PFSK-1 (cell line): ENCODE measurements at regions not wholly inside any gene's neighbourhood (a gene's known extent, or its start where the extent isn't known, plus 50 kb on each side); places are given as distances from the start of the nearest gene placed in this dataset.

ENCODE experiments used
- FOXP2 ChIP-seq: optimal IDR thresholded peaks from 2 replicates; pipeline ENCODE3; 2011; ENCODE audit warnings: borderline replicate concordance, control low read depth, inconsistent platforms; ENCODE audit not compliant: insufficient read depth; ENCODE audit errors: extremely low read length, extremely low read depth
- POLR2AphosphoS5 ChIP-seq: IDR thresholded peaks from 2 replicates; pipeline ENCODE4 v1.6.1; 2012; ENCODE audit warnings: low read depth, mild to moderate bottlenecking, control low read depth, low read length, moderate library complexity
- SIN3A ChIP-seq: IDR thresholded peaks from 2 replicates; pipeline ENCODE4 v1.6.1; 2012; ENCODE audit warnings: mild to moderate bottlenecking, low read length, moderate library complexity, borderline replicate concordance; ENCODE audit not compliant: insufficient read depth
- TAF1 ChIP-seq: IDR thresholded peaks from 2 replicates; pipeline ENCODE4 v1.6.1; 2012; ENCODE audit warnings: low read length, control low read depth, borderline replicate concordance; ENCODE audit not compliant: insufficient read depth
- TF ChIP-seq, protein P1 (sequence below), 2 experiments: IDR thresholded peaks; 2 replicates each; pipeline versions ENCODE4 v1.6.1 to v1.8.0; 2011 to 2012; ENCODE audit warnings: low read depth in 2 of 2, low read length in 2 of 2, control low read depth in 1 of 2, inconsistent platforms in 1 of 2, mild to moderate bottlenecking in 1 of 2, moderate library complexity in 1 of 2; ENCODE audit not compliant: insufficient read depth in 1 of 2

DNA sequence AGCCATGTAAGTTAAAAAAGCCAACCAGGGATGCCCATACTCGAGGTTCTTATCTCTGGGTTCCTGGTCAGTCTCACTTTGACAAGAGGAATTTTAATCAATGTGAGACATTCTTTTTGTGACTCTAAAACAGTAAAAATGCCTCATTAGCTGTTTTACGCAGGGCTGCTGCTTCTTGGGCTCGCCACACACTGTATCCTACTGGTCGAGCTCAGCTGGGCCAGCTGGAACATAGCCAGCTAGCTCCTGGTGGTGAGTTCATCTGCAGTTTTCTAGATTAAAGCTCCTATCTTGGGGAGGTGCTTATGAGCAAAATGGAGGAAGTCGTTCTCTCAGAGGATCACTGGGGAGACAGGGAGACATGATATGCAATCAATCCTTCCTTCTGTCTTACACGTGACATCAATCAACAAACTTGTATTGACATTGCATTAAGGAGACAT, 55.9 kb upstream of the LEF1 start:
- TF ChIP-seq FOXP2 (no peak), SIN3A (no peak), POLR2AphosphoS5 (no peak), TAF1 (no peak)
- TF ChIP-seq, protein P1, sequence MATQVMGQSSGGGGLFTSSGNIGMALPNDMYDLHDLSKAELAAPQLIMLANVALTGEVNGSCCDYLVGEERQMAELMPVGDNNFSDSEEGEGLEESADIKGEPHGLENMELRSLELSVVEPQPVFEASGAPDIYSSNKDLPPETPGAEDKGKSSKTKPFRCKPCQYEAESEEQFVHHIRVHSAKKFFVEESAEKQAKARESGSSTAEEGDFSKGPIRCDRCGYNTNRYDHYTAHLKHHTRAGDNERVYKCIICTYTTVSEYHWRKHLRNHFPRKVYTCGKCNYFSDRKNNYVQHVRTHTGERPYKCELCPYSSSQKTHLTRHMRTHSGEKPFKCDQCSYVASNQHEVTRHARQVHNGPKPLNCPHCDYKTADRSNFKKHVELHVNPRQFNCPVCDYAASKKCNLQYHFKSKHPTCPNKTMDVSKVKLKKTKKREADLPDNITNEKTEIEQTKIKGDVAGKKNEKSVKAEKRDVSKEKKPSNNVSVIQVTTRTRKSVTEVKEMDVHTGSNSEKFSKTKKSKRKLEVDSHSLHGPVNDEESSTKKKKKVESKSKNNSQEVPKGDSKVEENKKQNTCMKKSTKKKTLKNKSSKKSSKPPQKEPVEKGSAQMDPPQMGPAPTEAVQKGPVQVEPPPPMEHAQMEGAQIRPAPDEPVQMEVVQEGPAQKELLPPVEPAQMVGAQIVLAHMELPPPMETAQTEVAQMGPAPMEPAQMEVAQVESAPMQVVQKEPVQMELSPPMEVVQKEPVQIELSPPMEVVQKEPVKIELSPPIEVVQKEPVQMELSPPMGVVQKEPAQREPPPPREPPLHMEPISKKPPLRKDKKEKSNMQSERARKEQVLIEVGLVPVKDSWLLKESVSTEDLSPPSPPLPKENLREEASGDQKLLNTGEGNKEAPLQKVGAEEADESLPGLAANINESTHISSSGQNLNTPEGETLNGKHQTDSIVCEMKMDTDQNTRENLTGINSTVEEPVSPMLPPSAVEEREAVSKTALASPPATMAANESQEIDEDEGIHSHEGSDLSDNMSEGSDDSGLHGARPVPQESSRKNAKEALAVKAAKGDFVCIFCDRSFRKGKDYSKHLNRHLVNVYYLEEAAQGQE (IDR thresholded peaks at IDR 0.05; ENCODE audit: insufficient read depth in 1 of 2, low read depth in 2 of 2, low read length in 2 of 2) = no peak

DNA sequence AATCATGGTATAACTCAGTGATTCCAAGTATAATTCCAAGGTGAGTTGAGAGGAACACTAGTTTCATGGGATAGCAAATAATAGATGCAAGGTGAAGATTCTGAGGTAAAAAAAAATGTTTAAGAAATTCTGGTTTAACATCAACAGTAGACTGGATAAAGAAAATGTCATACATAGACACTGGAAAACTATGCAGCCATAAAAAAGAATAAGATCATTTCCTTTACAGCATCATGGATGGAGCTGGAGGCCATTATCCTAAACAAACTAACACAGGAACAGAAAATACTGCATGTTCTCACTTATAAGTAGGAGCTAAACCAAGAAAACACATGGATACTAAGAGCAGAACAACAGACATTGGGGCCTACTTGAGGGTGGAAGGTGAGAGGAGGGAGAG, 54.6 kb upstream of the LEF1 start:
- no peak for TF ChIP-seq POLR2AphosphoS5
- no peak for TF ChIP-seq FOXP2
- TF ChIP-seq, protein P1 (IDR thresholded peaks at IDR 0.05; ENCODE audit: insufficient read depth in 1 of 2, low read depth in 2 of 2, low read length in 2 of 2) = no peak
- no peak for TF ChIP-seq TAF1
- TF ChIP-seq SIN3A = no peak

DNA sequence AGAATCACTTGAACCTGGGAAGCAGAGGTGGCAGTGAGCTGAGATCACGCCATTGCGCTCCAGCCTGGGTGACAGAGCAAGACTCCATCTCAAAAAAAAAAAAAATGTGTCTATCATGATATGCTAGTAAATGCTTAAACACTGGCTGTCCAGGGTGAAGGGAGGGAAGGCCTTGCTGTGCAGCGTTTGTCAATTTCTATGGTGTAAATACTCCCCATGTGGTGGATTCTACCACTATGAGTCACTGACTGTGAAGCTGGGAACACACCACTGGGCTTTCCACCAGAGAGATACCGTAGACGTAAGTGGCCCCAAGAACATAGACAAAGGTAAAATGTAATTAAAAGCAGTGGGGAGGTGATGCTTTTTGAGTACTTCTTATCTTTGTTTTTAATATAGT, 51.3 kb upstream of the LEF1 start:
- TF ChIP-seq, protein P1 (IDR thresholded peaks at IDR 0.05; ENCODE audit: insufficient read depth in 1 of 2, low read depth in 2 of 2, low read length in 2 of 2) = no peak
- TF ChIP-seq FOXP2 (no peak), TAF1 (no peak), SIN3A (no peak), POLR2AphosphoS5 (no peak)
